Brain microvascular endothelial cell (primary cell): ENCODE measurements at regions not wholly inside any gene's neighbourhood (a gene's known extent, or its start where the extent isn't known, plus 50 kb on each side); places are given as distances from the start of the nearest gene placed in this dataset.

Experiments used
- DNase-seq: peaks from one replicate; pipeline ENCODE4 v3.0.0-alpha.2; 2020
- H3K27ac ChIP-seq: fragments of 250-450 bp; sonication (Bioruptor Pico); 2 replicates; pipeline ENCODE4 v1.5.1; 2020; ENCODE audit warnings: mild to moderate bottlenecking, moderate library complexity
- H3K27me3 ChIP-seq: fragments of 250-450 bp; sonication (Bioruptor Pico); replicated peaks from 2 replicates; pipeline ENCODE4 v1.5.1; 2020; ENCODE audit warnings: mild to moderate bottlenecking
- H3K36me3 ChIP-seq: fragments of 250-450 bp; sonication (Bioruptor Pico); replicated peaks from 2 replicates; pipeline ENCODE4 v1.5.1; 2020; ENCODE audit warnings: mild to moderate bottlenecking
- H3K4me3 ChIP-seq: 2 replicates; pipeline ENCODE4 v1.5.1; 2011; ENCODE audit warnings: low read depth, mild to moderate bottlenecking, control low read depth, low read length, moderate library complexity
- in situ Hi-C: cut with HindIII; loops from 2 replicates; pipeline ENCODE4 v1.10.0; 2017; ENCODE audit warnings: low sequenced_read_pairs, low pct_ligation_motif_present
- TF ChIP-seq, protein P1 (sequence below): IDR thresholded peaks from 2 replicates; pipeline ENCODE4 v1.5.1; 2011; ENCODE audit warnings: low read depth, mild to moderate bottlenecking, moderate library complexity, low read length, control low read depth, inconsistent platforms; ENCODE audit errors: missing control alignments

DNA sequence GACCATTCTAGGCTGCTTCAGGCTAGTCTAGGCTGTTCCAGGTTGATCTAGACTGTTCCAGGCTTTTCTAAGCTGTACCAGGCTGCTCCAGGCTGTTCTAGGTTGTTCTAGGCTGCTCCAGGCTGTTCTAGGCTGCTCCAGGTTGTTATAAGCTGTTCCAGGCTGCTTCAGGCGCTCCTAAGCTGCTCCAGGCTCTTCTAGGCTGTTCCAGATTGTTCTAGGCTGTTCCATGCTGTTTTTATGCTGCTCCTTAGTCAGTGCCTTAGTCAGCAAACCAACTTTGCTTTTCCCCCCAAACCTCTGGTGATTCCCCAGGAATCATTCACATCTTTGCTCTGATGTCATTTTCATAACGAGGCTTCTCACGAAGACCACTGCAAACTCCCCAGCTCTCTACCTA is 171.4 kb upstream of the GALNT2 start:
- in situ Hi-C loops = no loop called here

DNA sequence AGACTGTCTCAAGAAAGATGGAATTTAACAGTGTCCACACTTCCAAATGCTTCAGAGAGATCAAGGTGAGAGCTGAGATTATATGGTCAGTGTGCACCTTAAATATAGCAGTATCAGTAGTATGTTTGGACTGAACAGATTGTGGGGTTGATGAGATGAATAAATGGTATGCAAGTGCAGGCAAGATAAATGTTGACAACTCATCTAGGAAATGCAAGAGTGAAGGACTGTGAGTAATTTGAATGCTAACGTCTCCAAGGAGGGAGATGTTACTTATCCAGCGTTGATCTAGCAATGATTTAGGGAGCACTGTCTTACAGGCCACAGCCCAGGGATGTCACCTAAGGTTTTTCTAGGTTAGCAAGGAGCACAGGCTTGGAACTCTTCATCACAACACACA is 170.7 kb upstream of the GALNT2 start:
- DNase-seq = no peak
- no peaks in the 10 kb centered on the region for H3K36me3 ChIP-seq
- no peak overlapping the region for H3K27ac ChIP-seq
- H3K4me3 ChIP-seq = no peak overlapping the region
- in situ Hi-C loops = no loop called here
- H3K27me3 ChIP-seq = no peaks in the 10 kb centered on the region
- TF ChIP-seq, protein P1, sequence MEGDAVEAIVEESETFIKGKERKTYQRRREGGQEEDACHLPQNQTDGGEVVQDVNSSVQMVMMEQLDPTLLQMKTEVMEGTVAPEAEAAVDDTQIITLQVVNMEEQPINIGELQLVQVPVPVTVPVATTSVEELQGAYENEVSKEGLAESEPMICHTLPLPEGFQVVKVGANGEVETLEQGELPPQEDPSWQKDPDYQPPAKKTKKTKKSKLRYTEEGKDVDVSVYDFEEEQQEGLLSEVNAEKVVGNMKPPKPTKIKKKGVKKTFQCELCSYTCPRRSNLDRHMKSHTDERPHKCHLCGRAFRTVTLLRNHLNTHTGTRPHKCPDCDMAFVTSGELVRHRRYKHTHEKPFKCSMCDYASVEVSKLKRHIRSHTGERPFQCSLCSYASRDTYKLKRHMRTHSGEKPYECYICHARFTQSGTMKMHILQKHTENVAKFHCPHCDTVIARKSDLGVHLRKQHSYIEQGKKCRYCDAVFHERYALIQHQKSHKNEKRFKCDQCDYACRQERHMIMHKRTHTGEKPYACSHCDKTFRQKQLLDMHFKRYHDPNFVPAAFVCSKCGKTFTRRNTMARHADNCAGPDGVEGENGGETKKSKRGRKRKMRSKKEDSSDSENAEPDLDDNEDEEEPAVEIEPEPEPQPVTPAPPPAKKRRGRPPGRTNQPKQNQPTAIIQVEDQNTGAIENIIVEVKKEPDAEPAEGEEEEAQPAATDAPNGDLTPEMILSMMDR = no peak

More for the DNA sequence above, 171.4 kb upstream of the GALNT2 start:
- Histone ChIP-seq H3K4me3 (no peak overlapping the region), H3K27ac (no peak overlapping the region), H3K36me3 (no peaks in the 10 kb centered on the region), H3K27me3 (no peaks in the 10 kb centered on the region)
- TF ChIP-seq, protein P1 = no peak
- no peak for DNase-seq

DNA sequence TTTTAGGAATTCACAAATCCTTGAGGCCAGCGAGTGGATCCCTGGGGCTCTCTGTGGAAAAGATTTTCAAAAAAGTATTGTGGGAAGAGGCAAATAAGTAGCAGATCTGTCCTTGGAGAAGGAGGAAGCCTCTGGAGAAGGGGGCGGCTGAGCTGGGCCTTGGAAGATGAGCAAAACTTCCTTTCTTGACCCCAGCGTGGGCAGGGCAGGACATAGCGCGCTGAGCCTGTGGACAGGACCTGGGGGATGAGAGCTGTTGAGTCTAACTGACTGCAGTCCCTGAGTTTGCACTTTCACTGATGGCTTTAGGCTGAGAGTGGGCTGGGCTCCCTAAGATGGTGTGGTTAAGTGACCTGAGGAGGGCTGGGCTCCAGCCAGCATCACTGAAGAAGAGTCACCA is 170.2 kb upstream of the GALNT2 start:
- TF ChIP-seq, protein P1 = no peak
- Histone ChIP-seq H3K27ac (no peak overlapping the region), H3K4me3 (no peak overlapping the region), H3K27me3 (no peaks in the 10 kb centered on the region), H3K36me3 (no peaks in the 10 kb centered on the region)
- in situ Hi-C loops = no loop called here
- no peak for DNase-seq

DNA sequence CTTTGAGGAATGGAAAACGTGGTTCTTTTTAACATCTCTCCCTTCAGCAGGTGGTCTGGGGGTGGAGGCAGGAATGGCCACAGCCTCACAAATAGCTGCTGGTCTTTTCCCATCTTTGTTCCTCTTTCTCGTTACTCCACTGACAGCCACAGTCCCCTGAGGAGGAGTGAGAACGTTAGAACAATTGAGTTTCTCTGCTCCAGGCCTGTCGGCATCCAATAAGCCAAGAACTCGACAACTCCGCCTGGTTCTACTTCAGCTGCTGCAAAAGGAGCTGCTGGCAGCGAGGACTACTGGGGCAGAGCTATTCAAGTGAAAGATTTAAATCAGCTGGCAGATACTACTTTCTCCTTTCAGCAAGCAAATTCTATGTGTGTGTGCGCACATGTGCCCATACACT is 169.5 kb upstream of the GALNT2 start:
- TF ChIP-seq, protein P1 = no peak
- Histone ChIP-seq H3K36me3 (no peaks in the 10 kb centered on the region), H3K4me3 (no peak overlapping the region), H3K27me3 (no peaks in the 10 kb centered on the region), H3K27ac (no peak overlapping the region)
- no peak for DNase-seq
- in situ Hi-C loops = no loop called here

DNA sequence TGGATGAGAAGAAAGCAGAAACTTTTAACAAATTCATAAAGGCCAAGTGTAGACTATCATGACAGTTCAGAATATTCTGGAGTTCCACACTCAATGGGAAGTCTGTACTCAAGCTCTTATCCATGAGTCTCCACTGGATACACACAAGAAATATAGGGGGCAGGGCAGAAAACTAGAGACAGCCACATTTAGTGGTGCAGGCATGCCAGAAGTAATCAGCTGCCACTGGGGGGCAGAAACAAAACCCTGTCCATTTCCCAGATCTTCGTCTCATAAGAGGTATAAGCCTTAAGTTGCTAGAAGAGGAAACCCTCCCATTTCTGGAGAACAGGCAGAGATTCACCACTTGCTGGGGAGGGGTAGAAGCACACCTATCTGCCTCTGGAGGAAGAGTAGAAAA is 166.8 kb upstream of the GALNT2 start:
- H3K27me3 ChIP-seq = no peaks in the 10 kb centered on the region
- in situ Hi-C loops = no loop called here
- DNase-seq = no peak
- no peaks in the 10 kb centered on the region for H3K36me3 ChIP-seq
- TF ChIP-seq, protein P1 = no peak
- no peak overlapping the region for H3K4me3 ChIP-seq
- no peak overlapping the region for H3K27ac ChIP-seq

DNA sequence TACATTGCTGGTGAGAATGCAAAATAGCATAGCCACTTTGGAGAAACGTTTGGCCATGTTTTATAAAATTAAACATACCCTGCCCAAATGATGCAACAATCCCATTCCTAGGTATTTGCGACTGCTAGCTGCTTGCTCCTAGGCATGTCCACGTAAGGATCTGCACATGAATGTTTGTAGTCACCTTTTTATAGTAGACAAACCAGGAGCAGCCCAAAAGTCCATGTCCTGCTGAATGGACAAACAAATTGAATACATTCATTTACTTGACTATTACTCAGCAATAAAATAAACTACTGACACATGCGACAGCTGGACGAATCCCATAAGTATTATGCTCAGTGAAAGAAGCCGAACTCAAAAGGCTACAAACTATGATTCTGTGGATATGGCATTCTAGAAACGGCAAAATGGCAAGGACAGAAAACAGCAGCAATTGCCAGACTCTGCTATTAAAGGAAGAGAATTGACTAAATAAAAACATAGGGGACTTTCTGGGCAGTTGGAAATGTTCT is 161.9 kb upstream of the GALNT2 start:
- H3K4me3 ChIP-seq = no peak overlapping the region
- no peaks in the 10 kb centered on the region for H3K36me3 ChIP-seq
- H3K27ac ChIP-seq = no peak overlapping the region
- no peaks in the 10 kb centered on the region for H3K27me3 ChIP-seq
- TF ChIP-seq, protein P1 = no peak
- DNase-seq = no peak
- in situ Hi-C loops = no loop called here
